ENCODE measurements at regions not wholly inside any gene's neighbourhood (a gene's known extent, or its start where the extent isn't known, plus 50 kb on each side); places are given as distances from the start of the nearest gene placed in this dataset.

GRCh38 chr20:39904476-39905112 is 784.4 kb downstream of the MAFB start:
- TF ChIP-seq CTCF (IDR thresholded peaks at IDR 0.05) (no peak), POLR2A (IDR thresholded peaks at IDR 0.05) (no peak)

Measured in body of pancreas (tissue), 4 donors.